Hematopoietic multipotent progenitor cell (in vitro differentiated cells): ENCODE measurements at regions not wholly inside any gene's neighbourhood (a gene's known extent, or its start where the extent isn't known, plus 50 kb on each side); places are given as distances from the start of the nearest gene placed in this dataset.
A peak's percentile ranks its signal among the peaks of the same experiment; 100 is the strongest.

ENCODE experiments used
- DNase-seq, 3 donors: peaks; one replicate each; pipeline ENCODE4 v3.0.0-alpha.2; 2011 to 2015; ENCODE audit warnings: low read depth in 2 of 3, low spot score in 2 of 3

DNA sequence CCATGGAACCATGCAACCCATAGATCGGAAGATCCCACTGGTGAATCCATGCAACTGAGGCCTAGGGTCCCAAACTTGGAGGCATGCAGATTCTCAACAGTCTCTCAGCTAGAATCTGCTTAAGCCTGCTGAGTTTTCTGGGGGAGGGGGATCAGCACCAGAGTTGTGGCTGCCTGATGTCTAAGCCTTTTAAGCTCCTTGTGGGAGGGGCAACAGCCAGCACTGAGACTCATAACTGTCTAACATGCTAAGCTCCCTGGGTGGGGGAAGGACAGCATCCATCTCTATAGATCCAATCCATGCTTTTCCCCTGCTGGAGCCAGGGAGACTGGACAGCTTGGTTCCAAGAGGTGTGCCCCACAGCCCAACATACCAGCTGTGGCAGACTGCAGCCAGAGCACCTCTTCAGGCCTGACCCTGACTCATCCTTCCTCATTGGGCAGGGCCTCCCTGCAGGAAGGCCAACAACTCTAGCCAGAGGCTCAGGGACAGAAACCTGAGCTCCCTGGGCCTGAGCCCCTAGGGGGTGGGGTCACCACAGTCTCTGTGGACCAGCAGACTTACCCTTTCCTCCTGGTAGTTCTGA lies 300.1 kb upstream of the SLC7A11 start:
- no peak for DNase-seq

DNA sequence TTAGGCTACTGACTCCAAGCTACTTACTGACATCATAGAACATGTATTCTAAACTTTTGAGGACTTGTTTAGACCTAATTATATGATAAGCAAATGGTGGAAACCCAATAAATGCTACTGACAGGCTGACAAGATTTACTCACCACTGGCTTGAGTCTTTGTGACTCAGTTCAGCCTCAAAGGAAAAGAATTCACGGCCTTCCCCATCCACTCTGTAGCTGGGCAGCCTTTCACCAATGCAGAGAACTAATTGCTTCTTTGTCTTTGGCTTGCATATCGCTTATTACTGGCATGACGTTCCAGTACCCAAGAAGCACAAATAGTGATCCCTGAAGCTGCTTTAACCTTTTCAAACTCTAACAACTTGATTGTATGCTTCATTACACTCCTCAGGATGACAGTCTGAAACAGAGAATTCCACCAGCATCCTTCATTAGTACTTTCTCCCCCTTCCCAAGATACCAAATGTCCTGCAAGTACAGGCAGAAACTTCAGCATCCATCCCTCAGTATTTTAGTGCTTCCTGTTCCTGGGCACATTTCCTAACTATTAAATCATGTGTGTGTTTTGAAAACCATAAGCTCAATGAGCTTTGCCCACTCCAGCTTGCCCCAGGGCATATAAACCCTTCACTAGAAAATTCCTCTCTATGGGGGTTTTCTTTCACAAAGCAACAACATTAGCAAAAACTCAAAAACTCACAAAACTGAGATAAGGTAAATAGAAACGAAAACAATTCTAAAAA lies 298.1 kb upstream of the SLC7A11 start:
- no peak for DNase-seq

GRCh38 chr4:138538743-138539142 lies 296.6 kb upstream of the SLC7A11 start:
- DNase-seq = no peak

- no peak for DNase-seq
These were observed 295.8 kb upstream of the SLC7A11 start for GRCh38 chr4:138537731-138538490.

GRCh38 chr4:138535316-138535715 lies 293.2 kb upstream of the SLC7A11 start:
- DNase-seq = no peak

- DNase-seq = peak in 2 of 3 donors; percentile 5 to 12
These were observed 280.2 kb upstream of the SLC7A11 start for GRCh38 chr4:138522366-138522765.

- DNase-seq = no peak
These were observed 279.7 kb upstream of the SLC7A11 start for GRCh38 chr4:138521809-138522208.

DNA sequence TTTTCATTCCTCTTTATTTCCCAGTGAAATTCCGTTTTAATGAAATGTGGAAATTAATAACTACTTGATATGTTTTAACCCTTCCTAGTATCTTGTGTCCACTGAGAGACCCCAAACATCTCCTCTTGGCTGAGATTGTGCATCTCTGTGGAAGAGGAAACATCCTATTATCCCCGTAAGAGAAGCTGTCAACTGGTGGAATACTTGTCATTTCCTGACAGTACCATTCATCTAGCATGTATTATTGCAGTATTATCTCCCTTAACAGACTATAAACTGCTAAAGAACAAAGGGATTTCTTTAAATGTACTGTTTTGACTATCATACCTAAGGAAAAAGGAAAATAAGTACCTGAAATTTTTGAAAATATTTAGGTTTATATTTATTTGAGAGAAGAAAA lies 277.3 kb upstream of the SLC7A11 start:
- no peak for DNase-seq

DNA sequence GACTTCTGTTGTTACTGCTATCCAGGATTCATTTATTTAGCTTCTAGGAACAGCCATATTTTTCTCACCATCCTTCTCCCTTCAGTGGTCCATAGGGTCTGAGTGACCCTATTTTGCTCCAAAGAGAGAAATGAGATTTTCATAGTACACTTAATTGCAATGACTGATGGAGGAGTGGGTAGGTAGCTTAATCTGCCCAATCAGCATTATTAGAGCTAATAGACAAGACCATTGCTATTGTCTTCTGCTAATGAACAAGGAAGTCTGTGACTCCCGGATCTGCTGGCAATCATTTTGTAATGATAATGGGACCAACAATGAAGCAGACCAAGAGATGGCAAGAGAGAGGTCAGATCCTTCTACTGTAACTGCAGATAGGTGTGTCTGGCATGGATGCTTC lies 271.4 kb upstream of the SLC7A11 start:
- DNase-seq = no peak

DNA sequence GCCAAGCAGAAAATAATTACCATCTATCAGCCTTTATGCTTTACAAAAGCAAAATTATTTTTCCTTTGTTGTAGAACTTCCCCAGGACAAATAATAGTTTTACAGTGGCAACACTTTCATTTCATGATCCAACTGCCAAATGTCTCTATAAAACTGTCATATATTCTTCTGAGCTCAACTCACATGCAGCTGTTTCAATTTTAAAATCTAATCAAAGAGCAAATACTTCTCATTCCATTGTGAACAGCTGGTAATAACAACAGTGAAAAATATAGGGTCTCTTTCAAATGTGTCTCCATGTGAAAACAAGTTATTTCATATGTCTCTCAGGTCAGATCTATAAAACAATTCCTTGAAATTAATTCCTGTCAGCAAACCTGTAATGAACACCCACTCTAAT lies 270.6 kb upstream of the SLC7A11 start:
- DNase-seq = no peak

DNA sequence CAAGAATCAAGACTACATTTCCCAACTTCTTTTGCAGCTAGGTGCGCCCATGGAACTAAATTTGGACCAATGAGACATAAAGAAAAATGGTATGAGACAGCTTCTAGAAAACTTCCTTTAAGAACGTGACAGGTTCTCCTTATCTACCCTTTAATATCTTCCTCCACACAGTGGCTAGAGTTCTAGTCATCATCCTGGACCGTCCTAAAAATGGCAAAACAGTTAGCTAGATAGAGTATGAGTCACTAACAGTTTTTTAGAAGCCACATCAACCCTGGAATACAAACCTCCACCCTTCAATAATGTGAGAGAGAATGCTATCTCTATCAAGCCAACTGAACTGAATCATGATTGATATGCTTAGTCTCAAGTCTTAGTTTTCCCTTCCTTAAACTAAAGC lies 267.9 kb upstream of the SLC7A11 start:
- no peak for DNase-seq

GRCh38 chr4:138509346-138509745 lies 267.2 kb upstream of the SLC7A11 start:
- no peak for DNase-seq

DNA sequence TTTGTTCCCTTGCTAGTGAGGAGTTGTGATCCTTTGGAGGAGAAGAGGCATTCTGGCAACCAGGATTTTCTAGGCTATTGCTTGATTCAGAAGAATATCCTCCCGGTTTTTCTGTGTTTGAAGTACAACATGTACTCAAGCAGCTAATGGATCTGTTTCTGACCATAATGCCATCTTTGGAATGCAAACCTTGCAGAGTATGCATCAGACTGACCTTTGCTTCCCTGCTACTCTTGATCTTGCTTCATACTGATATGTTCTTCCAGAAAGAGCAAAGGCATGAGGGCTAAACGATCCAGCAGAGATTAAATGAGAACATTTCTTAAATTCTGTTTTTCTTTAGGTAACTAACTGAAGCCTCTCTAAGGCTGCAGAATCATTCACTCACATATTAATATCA lies 265.4 kb upstream of the SLC7A11 start:
- no peak for DNase-seq

- no peak for DNase-seq
These were observed 259.5 kb upstream of the SLC7A11 start for GRCh38 chr4:138501614-138502013.

GRCh38 chr4:138500869-138501268 lies 258.7 kb upstream of the SLC7A11 start:
- no peak for DNase-seq

DNA sequence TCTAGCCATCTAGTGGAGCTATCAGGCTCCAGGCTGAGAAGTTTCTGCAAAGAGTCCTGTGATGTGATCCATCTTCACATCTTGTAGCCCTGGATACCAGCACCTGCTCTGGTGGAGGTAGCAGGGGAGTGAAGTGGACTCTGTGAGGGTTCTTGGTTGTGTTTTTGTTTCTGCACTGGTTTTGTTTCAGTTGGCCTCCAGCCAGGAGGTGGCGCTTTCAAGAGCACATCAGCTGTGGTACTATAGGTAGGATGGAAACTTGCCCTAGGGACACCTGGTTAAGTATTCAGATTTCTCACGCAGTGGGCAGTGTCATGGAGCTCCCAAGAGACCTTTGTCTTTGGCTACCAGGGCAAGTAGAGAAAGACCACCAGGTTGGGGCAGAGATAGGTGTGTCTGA lies 257.5 kb upstream of the SLC7A11 start:
- no peak for DNase-seq

- peak in 2 of 3 donors; percentile 0 to 19 for DNase-seq
These were observed 252.8 kb upstream of the SLC7A11 start for GRCh38 chr4:138494931-138495330.

DNA sequence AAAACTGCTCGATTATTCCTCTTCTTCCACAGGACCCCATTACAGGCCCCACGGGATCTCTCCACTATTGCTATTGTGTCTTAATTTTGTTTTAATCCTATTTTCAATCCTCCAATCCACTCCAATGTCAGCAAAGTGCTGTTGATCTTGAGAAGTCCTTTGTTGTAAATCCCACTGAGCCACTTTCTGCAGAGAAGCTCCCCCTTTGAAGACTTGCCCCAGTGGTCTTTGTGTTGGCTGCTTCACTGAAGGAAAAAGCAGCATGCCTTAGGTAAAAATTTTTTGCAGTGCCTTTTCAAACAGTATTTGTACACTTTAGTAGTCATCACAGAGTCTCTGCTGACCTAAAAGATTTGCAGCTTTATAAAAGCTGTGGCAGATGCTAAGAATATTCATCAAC lies 252.0 kb upstream of the SLC7A11 start:
- no peak for DNase-seq

DNA sequence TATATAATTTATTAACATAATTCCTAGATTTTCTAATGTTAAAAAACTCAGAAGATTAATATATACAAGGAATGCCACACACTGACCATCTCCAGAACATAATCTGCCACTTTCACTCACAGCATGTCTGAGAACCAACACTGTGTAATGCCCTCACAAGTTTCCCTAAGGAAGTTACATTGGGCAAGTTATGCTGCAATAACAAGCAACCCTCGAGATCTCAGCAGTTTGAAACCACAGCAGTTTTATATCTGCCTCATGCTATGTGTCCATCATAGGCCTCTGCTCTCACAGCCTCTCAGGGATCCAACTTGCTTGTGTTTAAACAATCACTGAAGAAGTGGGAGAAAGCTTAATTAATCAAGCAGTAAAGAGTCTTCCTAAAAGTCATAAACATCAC lies 250.0 kb upstream of the SLC7A11 start:
- DNase-seq = no peak

DNA sequence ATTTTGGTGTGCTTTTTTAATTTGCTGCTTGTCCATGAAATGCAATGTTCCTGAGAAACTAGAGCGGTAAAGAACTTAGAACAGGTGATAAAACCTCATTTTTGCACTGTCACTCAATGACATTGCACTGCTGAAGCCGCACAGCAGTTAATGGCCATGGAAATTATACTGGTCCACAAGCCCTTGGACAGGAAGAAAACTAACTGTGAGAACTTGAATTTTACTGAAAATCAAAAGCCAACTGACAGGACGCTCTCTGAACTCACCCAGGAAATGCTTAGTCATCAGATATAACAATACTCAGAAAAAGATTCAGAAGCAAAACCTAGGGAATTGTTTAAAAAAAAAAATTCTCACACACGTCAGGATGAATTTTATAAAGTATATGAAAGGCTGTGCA lies 246.4 kb upstream of the SLC7A11 start:
- DNase-seq = no peak

GRCh38 chr4:138487670-138488069 lies 245.5 kb upstream of the SLC7A11 start:
- DNase-seq = no peak

DNA sequence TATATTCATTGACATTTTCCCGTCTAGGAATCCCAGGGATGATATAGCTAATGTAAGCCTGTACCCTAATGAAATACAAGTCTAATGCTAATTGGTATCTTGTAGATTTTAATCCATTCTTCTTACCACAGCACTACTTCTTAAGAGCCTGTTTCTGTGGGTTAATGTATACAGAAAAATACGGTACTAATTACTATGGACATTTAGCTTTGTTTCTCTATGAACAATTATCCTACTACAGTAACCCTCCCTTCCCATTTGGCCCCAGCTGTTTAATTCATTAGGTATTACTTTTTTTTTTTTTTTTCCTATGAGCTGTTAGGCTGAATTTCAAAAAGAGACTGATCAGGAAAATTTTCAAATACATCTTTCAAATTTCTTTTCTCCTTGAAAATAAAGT lies 245.1 kb upstream of the SLC7A11 start:
- DNase-seq = no peak
